ENCODE measurements at regions not wholly inside any gene's neighbourhood (a gene's known extent, or its start where the extent isn't known, plus 50 kb on each side); places are given as distances from the start of the nearest gene placed in this dataset.

GRCh38 chr3:103600844-103601243 is 1166.0 kb downstream of the ZPLD1 start:
- TF ChIP-seq CTCF (IDR thresholded peaks at IDR 0.05) (no peak), POLR2A (IDR thresholded peaks at IDR 0.05) (no peak)
- 46 to 90% (median 64%) methylated on average over 1 of the region's 1 CpG for WGBS, 4 donors
- Histone ChIP-seq H3K4me1 (replicated peaks in 1 of 2) (no peaks in the 10 kb centered on the region), H3K27me3 (no peaks in the 10 kb centered on the region), H3K4me3 (no peak overlapping the region), H3K36me3 (replicated peaks in 1 of 2) (no peaks in the 10 kb centered on the region), H3K27ac (no peak overlapping the region), H3K9me3 (replicated peaks in 1 of 3) (no peaks in the 10 kb centered on the region)
- DNase-seq = no peak
- intact Hi-C loops (cut with DNase I) = no loop called here

GRCh38 chr3:103601666-103602065 is 1166.9 kb downstream of the ZPLD1 start:
- Histone ChIP-seq H3K36me3 (replicated peaks in 1 of 2) (no peaks in the 10 kb centered on the region), H3K4me3 (no peak overlapping the region), H3K27ac (no peak overlapping the region), H3K9me3 (replicated peaks in 1 of 3) (no peaks in the 10 kb centered on the region), H3K27me3 (no peaks in the 10 kb centered on the region), H3K4me1 (replicated peaks in 1 of 2) (no peaks in the 10 kb centered on the region)
- DNase-seq = no peak
- TF ChIP-seq POLR2A (IDR thresholded peaks at IDR 0.05) = no peak
- TF ChIP-seq CTCF (IDR thresholded peaks at IDR 0.05) = no peak
- intact Hi-C loops (cut with DNase I) = no loop called here
- 53 to 60% (median 58%) methylated on average over 1 of the region's 1 CpG for WGBS, 4 donors

DNA sequence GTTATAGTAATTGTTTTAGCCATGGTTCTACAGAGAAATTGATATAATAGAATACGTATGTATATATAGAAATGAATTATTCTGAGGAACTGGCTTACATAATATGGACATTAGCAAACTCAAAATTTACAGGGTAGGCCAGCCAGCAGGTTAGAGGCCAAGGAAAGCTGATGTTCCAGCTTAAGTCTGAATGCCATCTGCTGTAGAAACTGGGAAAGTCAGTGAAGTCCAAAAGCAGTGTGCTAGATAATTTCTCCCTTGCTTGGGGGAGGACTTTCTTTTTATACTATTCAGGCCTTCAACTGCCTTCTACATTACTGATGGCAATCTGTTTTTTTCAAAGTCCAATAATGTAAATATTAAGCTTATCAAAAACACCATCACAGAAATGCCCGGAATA is 1174.7 kb downstream of the ZPLD1 start:
- no peaks in the 10 kb centered on the region for H3K4me1 ChIP-seq (replicated peaks in 1 of 2)
- no peaks in the 10 kb centered on the region for H3K27me3 ChIP-seq
- H3K27ac ChIP-seq = no peak overlapping the region
- intact Hi-C loops (cut with DNase I) = no loop called here
- H3K36me3 ChIP-seq (replicated peaks in 1 of 2) = no peaks in the 10 kb centered on the region
- DNase-seq = no peak
- H3K9me3 ChIP-seq (replicated peaks in 1 of 3) = no peaks in the 10 kb centered on the region
- TF ChIP-seq POLR2A (IDR thresholded peaks at IDR 0.05) (no peak), CTCF (IDR thresholded peaks at IDR 0.05) (no peak)
- no peak overlapping the region for H3K4me3 ChIP-seq
- 81 to 89% (median 83%) methylated on average over 2 of the region's 2 CpGs for WGBS, 4 donors

DNA sequence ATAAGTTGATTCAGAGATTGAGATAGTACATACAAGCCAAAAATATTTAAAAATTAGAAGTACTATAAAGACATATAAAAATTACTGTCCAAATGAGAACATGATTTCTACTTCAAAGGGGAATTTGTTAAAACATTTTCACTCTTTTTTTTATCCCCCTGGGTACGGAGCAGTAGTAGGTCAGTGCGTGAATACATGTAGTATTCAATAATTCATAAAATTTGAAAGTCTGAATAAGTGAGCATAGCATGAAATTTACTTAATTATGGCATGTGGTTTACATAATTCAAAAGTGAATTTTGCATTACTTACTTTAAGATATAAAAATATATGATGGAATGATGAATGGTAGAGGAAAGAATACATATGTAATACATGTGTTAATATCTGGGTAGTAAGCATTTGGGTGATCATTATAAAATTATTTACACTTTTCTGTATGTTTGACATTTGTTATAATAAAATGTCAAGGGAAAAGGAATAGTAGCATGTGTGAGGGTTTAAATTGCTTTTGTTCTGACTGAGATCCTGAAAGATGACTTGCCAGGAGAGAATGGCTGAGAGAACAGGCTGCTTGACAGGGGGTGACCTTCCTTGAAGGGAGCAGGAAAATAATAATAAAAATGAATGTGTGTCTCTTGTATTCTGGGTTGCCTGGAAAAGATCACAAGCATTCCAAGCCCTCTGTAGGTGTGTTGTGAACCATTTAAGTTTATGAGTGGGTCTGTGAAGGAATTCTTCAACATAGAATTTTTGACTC is 1178.8 kb downstream of the ZPLD1 start:
- Histone ChIP-seq H3K4me1 (replicated peaks in 1 of 2) (no peaks in the 10 kb centered on the region), H3K36me3 (replicated peaks in 1 of 2) (no peaks in the 10 kb centered on the region), H3K27ac (no peak overlapping the region), H3K9me3 (replicated peaks in 1 of 3) (no peaks in the 10 kb centered on the region), H3K4me3 (no peak overlapping the region), H3K27me3 (no peaks in the 10 kb centered on the region)
- TF ChIP-seq POLR2A (IDR thresholded peaks at IDR 0.05) (no peak), CTCF (IDR thresholded peaks at IDR 0.05) (no peak)
- intact Hi-C loops (cut with DNase I) = no loop called here
- no peak for DNase-seq
- 88 to 96% (median 91%) methylated on average over 2 of the region's 2 CpGs for WGBS, 4 donors
